ENCODE measurements at regions not wholly inside any gene's neighbourhood (a gene's known extent, or its start where the extent isn't known, plus 50 kb on each side); places are given as distances from the start of the nearest gene placed in this dataset.
"Not testable (repeated sequence)": the region's sequence is repeated elsewhere in the genome, so short reads cannot be mapped to it uniquely, and the experiment has no call there.

- H3K9me3 ChIP-seq: no peaks in the 10 kb centered on the region
- H3K27me3 ChIP-seq: no peaks in the 10 kb centered on the region
- DNase-seq (no peak), ATAC-seq (no peak)
- no peaks in the 10 kb centered on the region for H3K36me3 ChIP-seq (replicated peaks in 1 of 2; ENCODE audit: insufficient read depth in 1 of 2, low read depth in 2 of 2)
- H3K27ac ChIP-seq: no peak overlapping the region
- WGBS, 2 donors: 54 to 61% methylated on average over 4 of the region's 4 CpGs
- intact Hi-C loops (cut with DNase I): no loop called here
- no peaks in the 10 kb centered on the region for H3K4me1 ChIP-seq
- TF ChIP-seq POLR2A (IDR thresholded peaks at IDR 0.05) (no peak), CTCF (IDR thresholded peaks at IDR 0.05) (no peak)
- H3K4me3 ChIP-seq: no peak overlapping the region
Observed at GRCh38 chr13:33662392-33662791, 155.6 kb upstream of the RFC3 start.

DNA sequence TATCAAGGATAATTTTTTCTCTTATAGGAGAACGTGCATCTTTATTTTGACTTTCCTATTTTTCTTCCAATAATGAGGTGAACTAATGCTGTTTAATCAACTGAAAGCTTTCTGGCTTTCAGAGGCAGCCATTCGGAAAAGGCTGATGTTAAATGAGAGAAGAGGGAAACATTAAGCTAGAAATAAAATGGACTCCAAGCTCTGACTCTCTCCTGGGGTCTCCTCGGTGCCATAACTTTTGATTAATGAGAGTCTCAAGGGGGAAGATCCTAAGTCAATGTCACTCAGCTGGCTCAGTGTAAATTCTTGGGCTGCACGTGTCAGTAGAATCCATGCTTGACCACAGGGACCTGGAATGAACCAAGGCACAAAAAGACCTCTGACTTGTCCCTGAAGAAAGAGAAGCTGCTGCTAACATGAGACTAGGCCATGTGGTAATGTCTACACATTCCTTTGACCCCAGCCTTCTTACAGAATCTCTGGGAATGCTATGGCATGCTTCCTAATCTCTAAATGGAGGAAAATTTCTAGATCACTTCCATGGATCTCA, 152.2 kb upstream of the RFC3 start:
- TF ChIP-seq POLR2A (IDR thresholded peaks at IDR 0.05) (no peak), CTCF (IDR thresholded peaks at IDR 0.05) (no peak)
- ATAC-seq (no peak), DNase-seq (no peak)
- Histone ChIP-seq H3K4me3 (no peak overlapping the region), H3K9me3 (no peaks in the 10 kb centered on the region), H3K27me3 (no peaks in the 10 kb centered on the region), H3K4me1 (no peaks in the 10 kb centered on the region), H3K36me3 (replicated peaks in 1 of 2; ENCODE audit: insufficient read depth in 1 of 2, low read depth in 2 of 2) (no peaks in the 10 kb centered on the region), H3K27ac (no peak overlapping the region)
- intact Hi-C loops (cut with DNase I): no loop called here
- 80 to 83% methylated on average over 4 of the region's 4 CpGs for WGBS, 2 donors

DNA sequence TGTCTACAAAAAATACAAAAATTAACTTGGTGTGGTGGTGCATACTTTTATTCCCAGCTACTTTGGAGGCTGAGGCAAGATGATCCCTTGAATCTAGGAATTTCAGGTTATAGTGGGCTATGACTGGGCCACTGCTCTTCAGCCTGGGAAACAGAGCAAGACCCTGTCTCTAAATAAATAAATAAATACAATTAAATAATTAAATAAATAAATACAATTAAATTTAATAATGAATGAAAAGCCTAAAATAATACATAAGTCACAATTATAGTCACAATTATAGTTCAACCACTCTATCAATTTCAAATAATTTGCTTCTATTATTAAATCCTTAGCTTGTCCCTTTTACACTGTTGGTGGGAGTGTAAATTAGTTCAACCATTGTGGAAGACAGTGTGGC, 146.4 kb upstream of the RFC3 start:
- TF ChIP-seq CTCF (IDR thresholded peaks at IDR 0.05) (no peak), POLR2A (IDR thresholded peaks at IDR 0.05) (no peak)
- no peaks in the 10 kb centered on the region for H3K27me3 ChIP-seq
- intact Hi-C loops (cut with DNase I): no loop called here
- no peak for DNase-seq
- ATAC-seq: no peak
- H3K9me3 ChIP-seq: no peaks in the 10 kb centered on the region
- H3K4me3 ChIP-seq: no peak overlapping the region
- peaks cover 9% of the 10 kb centered on the region for H3K4me1 ChIP-seq
- H3K27ac ChIP-seq: no peak overlapping the region
- H3K36me3 ChIP-seq (replicated peaks in 1 of 2; ENCODE audit: insufficient read depth in 1 of 2, low read depth in 2 of 2): no peaks in the 10 kb centered on the region

DNA sequence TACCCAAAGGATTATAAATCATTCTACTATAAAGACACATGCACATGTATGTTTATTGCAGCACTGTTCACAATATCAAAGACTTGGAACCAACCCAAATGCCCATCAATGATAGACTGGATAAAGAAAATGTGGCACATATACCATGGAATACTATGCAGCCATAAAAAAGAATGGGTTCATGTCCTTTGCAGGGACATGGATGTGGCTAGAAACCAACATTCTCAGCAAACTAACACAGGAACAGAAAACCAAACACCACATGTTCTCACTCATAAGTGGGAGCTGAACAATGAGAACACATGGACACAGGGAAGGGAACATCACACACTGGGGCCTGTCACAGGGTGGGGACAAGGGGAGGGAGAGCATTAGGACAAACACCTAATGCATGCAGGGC, 145.9 kb upstream of the RFC3 start:
- H3K4me3 ChIP-seq; ATAC-seq; H3K9me3 ChIP-seq; intact Hi-C loops (cut with DNase I); H3K36me3 ChIP-seq (replicated peaks in 1 of 2; ENCODE audit: insufficient read depth in 1 of 2, low read depth in 2 of 2); H3K27me3 ChIP-seq; DNase-seq; H3K27ac ChIP-seq: not testable (repeated sequence)
- peaks cover 13% of the 10 kb centered on the region for H3K4me1 ChIP-seq

- peak; percentile 66 to 87 (median 80) for DNase-seq
- Histone ChIP-seq H3K4me1 (peaks cover 41% of the 10 kb centered on the region), H3K4me3 (peak overlapping the region; percentile 2 to 27), H3K27ac (peak overlapping the region; percentile 39 to 87 (median 77)), H3K36me3 (replicated peaks in 1 of 2; ENCODE audit: insufficient read depth in 1 of 2, low read depth in 2 of 2) (no peaks in the 10 kb centered on the region), H3K27me3 (no peaks in the 10 kb centered on the region), H3K9me3 (no peaks in the 10 kb centered on the region)
- WGBS, 2 donors: 4 to 5% methylated on average over 13 of the region's 13 CpGs
- intact Hi-C loops (cut with DNase I): no loop called here
- peak; percentile 83 for ATAC-seq
- no peak for TF ChIP-seq CTCF (IDR thresholded peaks at IDR 0.05)
- TF ChIP-seq POLR2A (IDR thresholded peaks at IDR 0.05): peak in 2 of 3 donors; percentile 66 to 72
Observed at GRCh38 chr13:33676045-33676989, 141.6 kb upstream of the RFC3 start.
